Cardiac septum (tissue), 1 donor: ENCODE measurements at regions not wholly inside any gene's neighbourhood (a gene's known extent, or its start where the extent isn't known, plus 50 kb on each side); places are given as distances from the start of the nearest gene placed in this dataset.
"Not testable (repeated sequence)": the region's sequence is repeated elsewhere in the genome, so short reads cannot be mapped to it uniquely, and the experiment has no call there.

Source experiments
- DNase-seq: peaks from one replicate; pipeline ENCODE4 v3.0.0-alpha.2; 2020; ENCODE audit warnings: low spot score
- intact Hi-C: fragments of 100-400 bp; cut with DNase I; formaldehyde crosslinking; loops from one replicate; pipeline ENCODE4 v1.14.0; 2022
- donor health status: DM: no; HTN: no; CAD: no.

GRCh38 chr2:48092846-48093803, 186.8 kb upstream of the FBXO11 start:
- no peak for DNase-seq
- intact Hi-C loops: no loop called here

GRCh38 chr2:48096765-48097164, 190.5 kb upstream of the FBXO11 start:
- DNase-seq, intact Hi-C loops: not testable (repeated sequence)

GRCh38 chr2:48098539-48098938, 192.2 kb upstream of the FBXO11 start:
- DNase-seq: no peak
- intact Hi-C loops: no loop called here

GRCh38 chr2:48104418-48104817, 198.1 kb upstream of the FBXO11 start:
- no peak for DNase-seq
- intact Hi-C loops: loop anchor here (10.0 kb wide), 1 partner anchor 670 kb away; no protein-coding TSS in a partner anchor

GRCh38 chr2:48105848-48106247, 199.6 kb upstream of the FBXO11 start:
- no peak for DNase-seq
- intact Hi-C loops: loop anchor here (1.0 to 10.0 kb wide), 4 partner anchors 199 to 671 kb away; partner anchors contain the start of gene MSH6

- no peak for DNase-seq
- intact Hi-C loops: loop anchor here (2.0 to 10.0 kb wide), 3 partner anchors 249 to 673 kb away; partner anchors contain the start of gene MSH6
Measured at GRCh38 chr2:48107326-48107925, 201.1 kb upstream of the FBXO11 start.

GRCh38 chr2:48108455-48108854, 202.2 kb upstream of the FBXO11 start:
- intact Hi-C loops: loop anchor here (10.0 kb wide), 1 partner anchor 674 kb away; no protein-coding TSS in a partner anchor
- DNase-seq: no peak

GRCh38 chr2:48109491-48110204, 203.3 kb upstream of the FBXO11 start:
- no peak for DNase-seq
- intact Hi-C loops: loop anchor here (10.0 kb wide), 1 partner anchor 675 kb away; no protein-coding TSS in a partner anchor

GRCh38 chr2:48110492-48110891, 204.0 kb upstream of the FOXN2 start:
- no peak for DNase-seq
- intact Hi-C loops: no loop called here

- intact Hi-C loops: no loop called here
- no peak for DNase-seq
Measured at GRCh38 chr2:48112911-48113680, 201.4 kb upstream of the FOXN2 start.

GRCh38 chr2:48113767-48114166, 200.7 kb upstream of the FOXN2 start:
- DNase-seq: no peak
- intact Hi-C loops: no loop called here

- DNase-seq: no peak
- intact Hi-C loops: no loop called here
Measured at GRCh38 chr2:48114256-48114655, 200.2 kb upstream of the FOXN2 start.

GRCh38 chr2:48116497-48116896, 198.0 kb upstream of the FOXN2 start:
- no peak for DNase-seq
- intact Hi-C loops: no loop called here

- no peak for DNase-seq
- intact Hi-C loops: no loop called here
Measured at GRCh38 chr2:48118895-48119294, 195.6 kb upstream of the FOXN2 start.

- intact Hi-C loops: no loop called here
- DNase-seq: no peak
Measured at GRCh38 chr2:48120112-48120511, 194.4 kb upstream of the FOXN2 start.

- DNase-seq: no peak
- intact Hi-C loops: no loop called here
Measured at GRCh38 chr2:48120759-48121242, 193.7 kb upstream of the FOXN2 start.

- intact Hi-C loops: no loop called here
- no peak for DNase-seq
Measured at GRCh38 chr2:48122166-48122565, 192.3 kb upstream of the FOXN2 start.

- intact Hi-C loops: no loop called here
Measured at GRCh38 chr2:48124592-48124991, 189.9 kb upstream of the FOXN2 start.

GRCh38 chr2:48126162-48126561, 188.3 kb upstream of the FOXN2 start:
- no peak for DNase-seq
- intact Hi-C loops: no loop called here

More at GRCh38 chr2:48124592-48124991, 189.9 kb upstream of the FOXN2 start:
- DNase-seq: no peak
